Neural progenitor cell (in vitro differentiated cells): ENCODE measurements at regions not wholly inside any gene's neighbourhood (a gene's known extent, or its start where the extent isn't known, plus 50 kb on each side); places are given as distances from the start of the nearest gene placed in this dataset.

Experiments used
- EZH2 ChIP-seq: fragments of 200-600 bp; sonication (generic); IDR thresholded peaks from 2 replicates; pipeline ENCODE4 v1.6.1; 2017; ENCODE audit warnings: antibody characterized with exemption, mild to moderate bottlenecking, moderate library complexity
- EZH2phosphoT487 ChIP-seq: fragments of 200-600 bp; sonication (generic); IDR thresholded peaks from 2 replicates; pipeline ENCODE4 v1.6.1; 2017; ENCODE audit warnings: antibody characterized with exemption
- TF ChIP-seq, protein P1 (sequence below): fragments of 200-600 bp; sonication (generic); IDR thresholded peaks from 2 replicates; pipeline ENCODE4 v1.5.1; 2017; ENCODE audit warnings: antibody characterized with exemption, mild to moderate bottlenecking

- TF ChIP-seq, protein P1, sequence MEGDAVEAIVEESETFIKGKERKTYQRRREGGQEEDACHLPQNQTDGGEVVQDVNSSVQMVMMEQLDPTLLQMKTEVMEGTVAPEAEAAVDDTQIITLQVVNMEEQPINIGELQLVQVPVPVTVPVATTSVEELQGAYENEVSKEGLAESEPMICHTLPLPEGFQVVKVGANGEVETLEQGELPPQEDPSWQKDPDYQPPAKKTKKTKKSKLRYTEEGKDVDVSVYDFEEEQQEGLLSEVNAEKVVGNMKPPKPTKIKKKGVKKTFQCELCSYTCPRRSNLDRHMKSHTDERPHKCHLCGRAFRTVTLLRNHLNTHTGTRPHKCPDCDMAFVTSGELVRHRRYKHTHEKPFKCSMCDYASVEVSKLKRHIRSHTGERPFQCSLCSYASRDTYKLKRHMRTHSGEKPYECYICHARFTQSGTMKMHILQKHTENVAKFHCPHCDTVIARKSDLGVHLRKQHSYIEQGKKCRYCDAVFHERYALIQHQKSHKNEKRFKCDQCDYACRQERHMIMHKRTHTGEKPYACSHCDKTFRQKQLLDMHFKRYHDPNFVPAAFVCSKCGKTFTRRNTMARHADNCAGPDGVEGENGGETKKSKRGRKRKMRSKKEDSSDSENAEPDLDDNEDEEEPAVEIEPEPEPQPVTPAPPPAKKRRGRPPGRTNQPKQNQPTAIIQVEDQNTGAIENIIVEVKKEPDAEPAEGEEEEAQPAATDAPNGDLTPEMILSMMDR = no peak
- no peak for TF ChIP-seq EZH2
- TF ChIP-seq EZH2phosphoT487 = no peak
Measured at GRCh38 chr15:25177955-25178801, 223.4 kb downstream of the SNRPN start.
